WTC11 (cell line): ENCODE measurements at regions not wholly inside any gene's neighbourhood (a gene's known extent, or its start where the extent isn't known, plus 50 kb on each side); places are given as distances from the start of the nearest gene placed in this dataset.

Source experiments
- ATAC-seq: fragments of 200-7000 bp; cut with Tn5 transposase; 2 replicates; pipeline ENCODE4 v1.10.0; 2021; ENCODE audit warnings: mild to moderate bottlenecking, moderate library complexity
- CTCF ChIA-PET: fragments of 300-600 bp; sonication (Branson Sonifier 250); formaldehyde crosslinking; loops from one replicate; lab custom pipeline; 2021; ENCODE audit warnings: antibody characterized with exemption; lab: Charles Lee
- POLR2A ChIA-PET: fragments of 350-600 bp; sonication (Branson Sonifier 250); formaldehyde crosslinking; loops from one replicate; lab custom pipeline; 2021; ENCODE audit warnings: antibody characterized with exemption; lab: Charles Lee
- DNase-seq: peaks from one replicate; pipeline ENCODE4 v3.0.0; 2021; ENCODE audit warnings: low spot score
- H3K27ac Mint-ChIP-seq: 2 replicates; pipeline ENCODE4 v1.8.0; 2021; ENCODE audit warnings: mixed read lengths
- H3K27me3 Mint-ChIP-seq: 2 replicates; pipeline ENCODE4 v1.8.0; 2021; ENCODE audit warnings: low read depth, mild to moderate bottlenecking, moderate library complexity, mixed read lengths
- H3K36me3 Mint-ChIP-seq: 2 replicates; pipeline ENCODE4 v1.8.0; 2021; ENCODE audit warnings: mixed read lengths
- H3K4me1 Mint-ChIP-seq: 2 replicates; pipeline ENCODE4 v1.8.0; 2022; ENCODE audit warnings: mixed read lengths
- H3K4me3 Mint-ChIP-seq: 2 replicates; pipeline ENCODE4 v1.8.0; 2021; ENCODE audit warnings: mild to moderate bottlenecking, moderate library complexity, mixed read lengths
- H3K9me3 Mint-ChIP-seq: 2 replicates; pipeline ENCODE4 v1.8.0; 2021; ENCODE audit warnings: mixed read lengths
- ATF2 ChIP-seq: sonication (generic); formaldehyde crosslinking; IDR thresholded peaks from 2 replicates; pipeline ENCODE4 v1.8.1; 2022; ENCODE audit warnings: low read depth, missing genetic modification reagents, borderline replicate concordance
- ATF6 ChIP-seq: sonication (generic); formaldehyde crosslinking; IDR thresholded peaks from 2 replicates; pipeline ENCODE4 v1.8.1; 2023; ENCODE audit warnings: mild to moderate bottlenecking, missing genetic modification reagents
- CREM ChIP-seq: sonication (generic); formaldehyde crosslinking; IDR thresholded peaks from 2 replicates; pipeline ENCODE4 v1.8.1; 2022; ENCODE audit warnings: mild to moderate bottlenecking, missing genetic modification reagents, moderate library complexity
- E2F4 ChIP-seq: sonication (generic); formaldehyde crosslinking; IDR thresholded peaks from 2 replicates; pipeline ENCODE4 v1.8.1; 2022; ENCODE audit warnings: low read depth, mild to moderate bottlenecking, moderate library complexity, missing genetic modification reagents, borderline replicate concordance
- ERG ChIP-seq: fragments of 250-450 bp; sonication (Bioruptor Pico); IDR thresholded peaks from 2 replicates; pipeline ENCODE4 v1.8.0; 2021; ENCODE audit warnings: mild to moderate bottlenecking
- ESRRA ChIP-seq: sonication (generic); formaldehyde crosslinking; IDR thresholded peaks from 2 replicates; pipeline ENCODE4 v1.8.1; 2022; ENCODE audit warnings: mild to moderate bottlenecking, missing genetic modification reagents, borderline replicate concordance
- FOXP4 ChIP-seq: sonication (generic); formaldehyde crosslinking; IDR thresholded peaks from 2 replicates; pipeline ENCODE4 v1.8.0; 2022; ENCODE audit warnings: mild to moderate bottlenecking, missing genetic modification reagents
- GRHL2 ChIP-seq: fragments of 250-450 bp; sonication (Bioruptor Pico); IDR thresholded peaks from 2 replicates; pipeline ENCODE4 v1.8.0; 2022; ENCODE audit warnings: mild to moderate bottlenecking, moderate library complexity; ENCODE audit not compliant: insufficient replicate concordance, severe bottlenecking
- HMGXB4 ChIP-seq: sonication (generic); formaldehyde crosslinking; IDR thresholded peaks from 2 replicates; pipeline ENCODE4 v1.8.1; 2023; ENCODE audit warnings: mild to moderate bottlenecking, moderate library complexity, missing genetic modification reagents
- IRF2 ChIP-seq: sonication (generic); formaldehyde crosslinking; IDR thresholded peaks from 2 replicates; pipeline ENCODE4 v1.8.0; 2022; ENCODE audit warnings: low read depth, missing genetic modification reagents, borderline replicate concordance
- MYBL2 ChIP-seq: sonication (generic); formaldehyde crosslinking; IDR thresholded peaks from 2 replicates; pipeline ENCODE4 v1.8.1; 2023; ENCODE audit warnings: mild to moderate bottlenecking, moderate library complexity, missing genetic modification reagents
- ZNF396 ChIP-seq: fragments of 250-450 bp; sonication (Bioruptor Pico); IDR thresholded peaks from 2 replicates; pipeline ENCODE4 v1.8.0; 2021; ENCODE audit warnings: mild to moderate bottlenecking, moderate library complexity, borderline replicate concordance
- ZNF532 ChIP-seq: fragments of 250-450 bp; sonication (Bioruptor Pico); IDR thresholded peaks from 2 replicates; pipeline ENCODE4 v1.9.0; 2021; ENCODE audit warnings: mild to moderate bottlenecking, borderline replicate concordance
- ZSCAN18 ChIP-seq: fragments of 250-450 bp; sonication (Bioruptor Pico); IDR thresholded peaks from 2 replicates; pipeline ENCODE4 v2.1.2; 2022; ENCODE audit warnings: mild to moderate bottlenecking, moderate library complexity

- TF ChIP-seq ERG (no peak), ATF6 (CRISPR knock-in tag) (no peak), GRHL2 (CRISPR knock-in tag) (no peak), MYBL2 (CRISPR knock-in tag) (no peak)
These were observed 450.9 kb downstream of the FBXO15 start (continued) for GRCh38 chr18:73696698-73697097.

GRCh38 chr18:73696171-73696570 is 451.5 kb downstream of the FBXO15 start:
- ChIA-PET POLR2A (no interaction called here), CTCF (no interaction called here)
- no peak overlapping the region for H3K4me3 Mint-ChIP-seq
- ATAC-seq, result no peak
- peaks cover 4% of the 10 kb centered on the region for H3K9me3 Mint-ChIP-seq
- no peaks in the 10 kb centered on the region; the same call in 1 of the 2 replicates for H3K27me3 Mint-ChIP-seq
- peaks cover 1% of the 10 kb centered on the region for H3K4me1 Mint-ChIP-seq
- no peak for DNase-seq
- H3K27ac Mint-ChIP-seq, result no peak overlapping the region
- H3K36me3 Mint-ChIP-seq, result no peaks in the 10 kb centered on the region; the same call in 1 of the 2 replicates
- no peak for TF ChIP-seq ZNF532 (CRISPR knock-in tag)
- TF ChIP-seq CREM (CRISPR knock-in tag), result no peak
- TF ChIP-seq ESRRA (CRISPR knock-in tag), result no peak
- no peak for TF ChIP-seq ATF6 (CRISPR knock-in tag)
- TF ChIP-seq ZSCAN18 (CRISPR knock-in tag), result no peak
- no peak for TF ChIP-seq FOXP4 (CRISPR knock-in tag)
- no peak for TF ChIP-seq IRF2 (CRISPR knock-in tag)
- TF ChIP-seq ATF2 (CRISPR knock-in tag), result no peak
- no peak for TF ChIP-seq E2F4
- no peak for TF ChIP-seq HMGXB4 (CRISPR knock-in tag)
- TF ChIP-seq ERG, result no peak
- no peak for TF ChIP-seq ZNF396 (CRISPR knock-in tag)
